ENCODE measurements at regions not wholly inside any gene's neighbourhood (a gene's known extent, or its start where the extent isn't known, plus 50 kb on each side); places are given as distances from the start of the nearest gene placed in this dataset.
A peak's percentile ranks its signal among the peaks of the same experiment; 100 is the strongest.
"Not testable (repeated sequence)": the region's sequence is repeated elsewhere in the genome, so short reads cannot be mapped to it uniquely, and the experiment has no call there.

DNA sequence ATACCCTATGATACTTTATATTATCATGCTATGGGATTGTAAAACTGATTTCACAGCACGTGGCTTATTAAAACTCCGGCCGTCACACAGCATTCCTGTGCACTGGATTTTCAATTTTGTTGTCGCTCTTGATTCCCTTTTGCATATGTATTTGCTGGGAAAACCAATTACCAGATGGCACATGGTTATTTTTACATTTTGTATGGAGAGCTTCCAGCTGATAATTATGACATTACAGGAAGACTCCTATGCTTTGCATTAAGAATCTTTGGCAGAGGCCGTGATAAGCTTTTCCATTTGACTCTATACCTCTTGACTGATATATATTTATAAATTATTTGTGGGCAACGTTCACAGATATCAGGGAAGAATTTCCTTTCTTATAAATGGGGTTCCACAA, 381.2 kb upstream of the RORB start:
- no peak for DNase-seq

- no peak for DNase-seq
These were observed 380.0 kb upstream of the RORB start for GRCh38 chr9:74117151-74117550.

- DNase-seq = no peak
These were observed 379.4 kb upstream of the RORB start for GRCh38 chr9:74117731-74118130.

DNA sequence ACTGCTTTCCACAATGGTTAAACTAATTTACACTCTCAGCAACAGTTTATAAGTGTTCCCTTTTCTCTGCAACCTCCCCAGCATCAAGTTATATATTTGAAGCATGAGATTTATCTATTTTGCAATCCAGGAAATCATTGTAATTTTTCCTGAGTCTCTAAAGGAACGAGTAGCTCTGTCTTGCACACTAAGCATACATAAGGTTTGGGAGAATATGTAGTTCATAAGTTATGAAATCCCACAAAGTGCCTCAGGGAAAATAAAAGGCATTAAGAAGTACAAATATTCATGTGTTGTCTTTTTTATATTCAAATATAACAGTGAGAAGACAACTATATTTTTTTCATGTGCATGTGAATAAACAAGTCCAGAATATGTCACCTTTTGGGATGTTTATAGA, 377.1 kb upstream of the RORB start:
- no peak for DNase-seq

GRCh38 chr9:74120470-74120869, 376.7 kb upstream of the RORB start:
- DNase-seq = no peak

DNA sequence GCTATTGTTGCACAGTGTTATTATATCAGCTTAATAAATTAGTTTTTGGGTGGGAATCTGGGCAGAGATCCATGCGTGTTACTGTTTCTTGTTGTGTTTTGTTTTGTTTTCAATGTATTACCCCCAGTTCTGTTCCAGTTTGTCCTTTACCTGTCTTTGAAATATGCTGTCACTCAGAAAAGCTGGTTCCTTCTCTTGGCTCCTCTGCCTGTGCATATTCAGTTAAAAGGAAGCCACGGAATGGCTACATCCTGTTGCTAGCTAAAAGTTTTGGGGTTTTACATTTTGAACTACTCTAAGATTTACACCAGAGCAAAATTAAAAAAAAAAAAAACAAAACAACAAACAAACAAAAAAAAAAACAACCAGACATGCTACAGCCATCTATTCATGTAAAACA, 374.9 kb upstream of the RORB start:
- DNase-seq = no peak

- DNase-seq = peak; percentile 18 to 22
These were observed 374.5 kb upstream of the RORB start for GRCh38 chr9:74122661-74123060.

- DNase-seq = no peak
These were observed 371.2 kb upstream of the RORB start for GRCh38 chr9:74125941-74126340.

GRCh38 chr9:74132986-74133385, 364.1 kb upstream of the RORB start:
- no peak for DNase-seq

DNA sequence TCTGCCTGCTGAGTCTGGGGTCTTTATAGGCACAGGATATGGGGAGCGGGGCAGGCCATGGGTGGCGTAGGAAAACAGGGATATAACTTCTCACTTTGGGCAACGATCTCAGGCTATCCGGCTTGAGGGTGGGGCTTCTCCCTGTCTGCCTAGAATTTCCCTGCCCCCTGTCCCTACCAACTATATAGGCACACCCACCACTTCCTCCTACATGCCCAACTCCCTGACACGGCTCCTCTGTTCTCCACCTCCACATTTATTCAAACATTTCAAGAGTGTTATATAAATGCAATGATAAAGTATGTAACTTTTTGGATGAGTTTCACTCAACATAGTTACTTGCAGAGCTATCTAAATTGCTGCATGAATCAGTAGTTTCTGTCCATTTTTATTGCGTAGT, 363.2 kb upstream of the RORB start:
- no peak for DNase-seq

DNA sequence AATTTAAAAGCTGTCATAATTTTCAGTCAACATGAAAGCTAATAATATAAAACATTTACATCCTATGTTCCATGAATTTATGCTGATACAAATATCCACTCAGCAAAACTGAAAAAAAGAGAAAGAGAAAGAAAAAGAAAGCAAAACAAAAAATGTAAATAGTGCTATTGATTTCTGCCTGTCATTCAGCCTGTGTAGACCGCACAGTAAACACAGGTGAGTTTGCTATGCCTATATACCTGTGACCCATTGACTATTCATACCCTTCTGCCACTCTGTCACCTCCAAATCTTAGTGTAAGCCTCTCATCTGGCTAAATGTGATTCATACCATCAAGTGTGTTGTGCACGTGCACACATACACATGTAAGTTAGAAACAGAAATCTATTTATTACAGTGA, 359.0 kb upstream of the RORB start:
- no peak for DNase-seq

GRCh38 chr9:74140141-74140540, 357.0 kb upstream of the RORB start:
- DNase-seq = no peak

GRCh38 chr9:74147906-74148305, 349.2 kb upstream of the RORB start:
- DNase-seq = no peak

- DNase-seq = no peak
These were observed 324.3 kb upstream of the RORB start for GRCh38 chr9:74172874-74173273.

- no peak for DNase-seq
These were observed 323.9 kb upstream of the RORB start for GRCh38 chr9:74173284-74173683.

DNA sequence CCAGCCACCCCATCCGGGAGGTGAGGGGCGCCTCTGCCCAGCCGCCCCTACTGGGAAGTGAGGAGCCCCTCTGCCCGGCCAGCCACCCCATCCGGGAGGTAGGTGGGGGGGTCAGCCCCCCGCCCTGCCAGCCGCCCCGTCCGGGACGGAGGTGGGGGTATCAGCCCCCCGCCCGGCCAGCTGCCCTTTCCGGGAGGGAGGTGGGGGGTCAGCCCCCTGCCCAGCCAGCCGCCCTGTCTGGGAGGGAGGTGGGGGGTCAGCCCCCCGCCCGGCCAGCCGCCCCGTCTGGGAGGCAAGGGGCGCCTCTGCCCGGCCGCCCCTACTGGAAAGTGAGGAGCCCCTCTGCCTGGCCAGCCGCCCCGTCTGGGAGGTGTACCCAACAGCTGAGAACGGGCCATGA, 299.4 kb upstream of the RORB start:
- not testable (repeated sequence) for DNase-seq

DNA sequence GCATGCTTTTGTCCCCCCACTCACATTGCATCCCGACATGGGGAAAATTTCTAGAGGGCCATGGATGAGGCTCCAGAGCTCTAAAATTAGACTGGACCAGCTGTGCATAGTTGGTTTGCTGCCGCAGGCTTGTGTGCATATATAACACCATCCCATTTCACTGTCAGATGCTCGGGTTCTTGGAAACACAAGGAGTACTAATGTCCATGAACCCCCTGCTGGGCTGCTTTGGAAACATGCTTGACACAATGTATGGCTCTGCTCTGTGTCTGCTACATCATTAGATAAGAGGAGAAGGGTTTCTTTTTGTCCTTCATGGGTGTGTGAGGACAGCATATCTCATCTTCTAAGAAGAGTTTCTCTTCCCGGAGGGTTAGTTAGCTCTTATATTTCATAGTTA, 292.1 kb upstream of the RORB start:
- DNase-seq = no peak

DNA sequence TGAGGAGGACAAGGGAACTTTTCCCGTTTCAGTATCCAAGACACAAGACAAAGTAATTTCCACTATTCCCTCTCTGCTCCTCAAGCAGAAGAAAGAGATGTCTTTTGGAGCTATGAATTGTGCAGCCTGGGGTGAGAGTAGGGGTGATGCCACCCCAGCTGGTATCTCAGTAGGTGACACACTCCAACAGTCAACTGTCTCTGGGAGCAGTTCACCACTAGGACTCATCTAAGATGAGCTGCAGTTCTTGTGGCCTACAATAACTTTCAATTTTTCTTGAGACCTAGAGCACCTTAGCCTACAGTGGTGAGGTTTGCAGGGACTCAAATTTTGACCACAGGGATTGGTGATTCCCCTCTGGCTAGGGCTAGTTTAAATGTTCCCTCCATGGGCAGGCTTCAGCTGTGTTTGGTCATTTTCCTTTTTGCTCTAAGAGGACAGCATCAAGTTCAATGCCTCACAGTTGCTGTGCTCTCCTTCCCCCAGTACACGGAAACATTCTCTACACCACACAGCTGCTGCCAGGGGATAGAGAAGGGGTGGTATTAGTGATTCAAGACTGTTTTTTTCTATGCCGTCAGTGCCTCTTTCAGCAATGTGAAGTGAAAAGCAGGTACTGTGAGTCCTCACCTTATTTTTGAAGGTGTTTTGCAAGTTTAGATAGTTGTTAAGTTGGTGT, 278.6 kb upstream of the RORB start:
- DNase-seq = no peak

- DNase-seq = no peak
These were observed 276.8 kb upstream of the RORB start for GRCh38 chr9:74220327-74220726.

DNA sequence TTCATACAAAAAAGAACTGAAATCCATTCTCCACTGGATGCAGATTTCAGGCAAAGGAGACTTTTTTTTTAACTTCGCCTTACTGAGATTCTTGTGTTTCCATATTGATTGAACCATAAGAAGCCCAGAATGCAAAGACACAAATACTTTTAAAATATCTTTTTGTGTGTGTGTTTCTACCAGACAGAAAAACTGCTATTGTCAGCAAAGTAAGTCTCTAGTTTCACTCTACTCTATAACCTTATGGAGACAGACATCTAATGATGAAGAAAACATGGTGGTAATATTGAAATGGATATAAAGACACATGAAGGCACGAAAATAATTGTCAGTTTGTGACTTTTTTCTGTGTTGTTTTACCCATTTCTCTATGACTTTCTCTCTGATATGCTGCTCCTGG, 260.3 kb upstream of the RORB start:
- no peak for DNase-seq

DNA sequence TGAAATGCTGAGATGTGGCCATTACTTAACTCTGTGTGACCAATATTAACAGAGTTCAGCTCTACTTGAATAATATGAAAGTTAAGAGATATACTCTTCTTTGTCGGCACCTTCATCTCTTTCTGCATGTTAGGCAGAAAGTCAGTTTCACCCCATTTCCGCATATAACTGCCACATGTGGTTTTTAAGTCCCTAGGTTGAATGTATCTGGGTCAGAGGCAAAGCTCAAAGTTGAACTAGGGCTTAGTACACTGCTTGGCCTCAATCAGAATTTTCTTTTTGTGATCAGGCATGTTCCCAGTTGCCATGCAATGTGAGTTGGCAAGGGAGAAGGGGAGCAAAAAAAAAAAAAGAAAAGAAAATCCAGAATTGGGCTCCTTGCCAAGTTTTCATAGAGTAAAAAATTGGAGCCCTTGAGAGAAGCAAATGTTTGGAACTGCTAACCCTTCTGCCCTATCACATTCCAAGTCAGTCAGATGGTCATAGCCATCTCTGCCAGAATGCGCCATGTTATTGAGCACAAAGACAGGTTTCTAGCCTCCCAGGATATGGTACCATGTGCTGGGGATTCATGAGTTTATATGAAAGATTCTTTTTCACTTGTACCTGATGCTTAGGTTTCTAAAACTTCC, 251.2 kb upstream of the RORB start:
- no peak for DNase-seq

GRCh38 chr9:74255489-74255984, 241.6 kb upstream of the RORB start:
- DNase-seq = no peak

- no peak for DNase-seq
These were observed 221.1 kb upstream of the RORB start for GRCh38 chr9:74275872-74276508.

DNA sequence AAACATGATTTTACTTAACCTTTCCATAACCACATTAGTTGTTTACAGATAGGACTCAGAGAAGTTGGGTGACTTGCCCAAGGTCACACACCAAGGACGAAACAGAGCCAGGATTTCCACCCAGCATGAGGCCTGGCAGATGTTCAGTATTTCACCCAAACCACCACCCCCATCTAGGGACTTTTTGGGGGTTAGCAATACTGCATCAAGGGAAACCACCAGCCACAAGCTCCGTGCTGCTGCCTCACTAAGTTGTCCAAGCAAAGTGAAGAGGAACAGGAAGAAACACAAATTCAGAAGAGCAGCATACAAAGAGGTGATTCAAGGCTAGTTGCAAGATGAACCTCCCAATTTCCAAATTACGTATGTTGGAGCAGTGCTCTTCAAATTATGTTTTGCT, 219.6 kb upstream of the RORB start:
- DNase-seq = peak; percentile 20 to 21
